Dermis microvascular lymphatic vessel endothelial cell (primary cell): ENCODE measurements at regions not wholly inside any gene's neighbourhood (a gene's known extent, or its start where the extent isn't known, plus 50 kb on each side); places are given as distances from the start of the nearest gene placed in this dataset.
"Not testable (repeated sequence)": the region's sequence is repeated elsewhere in the genome, so short reads cannot be mapped to it uniquely, and the experiment has no call there.

Experiments used
- DNase-seq, 2 donors: peaks; one replicate each; pipeline versions ENCODE4 v3.0.0 to v3.0.0-alpha.2; 2010; ENCODE audit warnings: low read depth in 2 of 2

DNA sequence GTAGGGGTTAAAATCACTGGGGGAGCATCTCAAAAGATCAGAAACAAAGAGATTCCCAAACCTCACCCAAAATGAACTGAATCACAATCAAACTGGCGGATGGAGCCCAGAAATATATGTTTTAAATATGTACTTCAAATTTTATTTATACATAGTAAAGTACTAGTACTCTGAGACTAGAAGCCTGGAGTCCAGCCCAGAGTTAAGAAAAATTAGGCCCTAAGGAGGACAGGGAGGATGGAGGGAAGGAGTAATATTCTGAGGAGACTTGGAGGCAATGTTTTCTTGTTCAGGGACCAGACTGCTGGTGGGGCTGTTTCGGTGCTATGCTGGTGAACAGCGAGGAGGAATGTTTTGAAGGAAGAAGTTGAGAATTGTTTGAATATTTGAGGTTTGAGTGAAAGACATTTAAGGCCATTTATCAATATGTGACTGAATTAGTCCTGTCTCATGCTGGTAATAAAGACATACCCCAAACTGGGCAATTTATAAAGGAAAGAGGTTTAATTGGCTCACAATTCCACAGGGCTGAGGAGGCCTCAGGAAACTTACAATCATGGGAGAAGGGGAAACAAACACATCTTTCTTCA lies 552.4 kb upstream of the DAB2 start:
- DNase-seq, result no peak

DNA sequence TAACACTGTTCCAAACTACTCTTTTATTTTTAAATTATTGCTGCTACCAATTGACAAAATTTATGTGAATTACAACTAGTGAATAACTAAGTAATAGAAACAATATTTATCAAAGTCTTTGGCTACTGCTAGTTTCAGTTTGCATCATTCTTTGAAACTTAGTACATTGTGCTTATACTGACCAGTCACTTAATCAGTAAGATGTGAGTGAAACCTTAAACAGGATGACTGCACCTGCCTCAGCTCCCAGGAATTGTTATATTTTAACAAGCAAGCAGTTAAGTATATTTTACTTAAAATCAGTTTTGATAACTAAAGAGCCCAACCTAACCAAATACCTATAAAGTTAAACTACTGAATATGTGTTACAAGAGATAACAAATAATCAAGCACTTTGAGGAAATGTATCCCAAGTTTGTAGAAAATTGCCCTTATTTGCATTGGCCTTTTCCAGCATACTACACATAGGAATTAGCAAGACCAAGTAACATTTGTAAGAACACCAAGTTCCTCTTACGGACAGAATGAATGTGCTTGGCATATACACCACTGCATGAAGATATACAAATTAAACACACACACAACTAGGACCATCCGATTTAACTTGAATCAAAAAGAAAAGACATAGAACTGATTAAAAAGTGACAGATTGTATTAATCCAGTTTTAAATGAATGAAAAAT lies 545.5 kb upstream of the DAB2 start:
- no peak for DNase-seq

DNA sequence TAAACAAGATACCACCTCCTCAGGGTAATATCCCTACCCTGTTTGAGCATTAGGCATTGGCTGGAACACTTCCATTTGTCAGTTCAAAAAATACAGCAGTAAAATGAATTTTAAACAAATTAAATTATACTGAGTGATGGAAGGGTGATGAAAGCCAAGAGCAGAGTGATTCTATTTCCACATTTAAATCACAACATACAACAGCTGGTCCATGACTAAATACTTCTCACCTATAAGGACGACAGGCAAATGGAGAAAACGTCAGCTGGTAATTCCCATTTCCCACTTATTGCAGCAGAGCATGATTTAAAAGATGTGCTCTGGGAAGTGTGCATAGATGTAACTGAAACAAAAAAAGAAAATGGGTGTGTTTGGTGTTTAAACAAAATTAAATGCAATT lies 543.6 kb upstream of the DAB2 start:
- DNase-seq, result no peak

DNA sequence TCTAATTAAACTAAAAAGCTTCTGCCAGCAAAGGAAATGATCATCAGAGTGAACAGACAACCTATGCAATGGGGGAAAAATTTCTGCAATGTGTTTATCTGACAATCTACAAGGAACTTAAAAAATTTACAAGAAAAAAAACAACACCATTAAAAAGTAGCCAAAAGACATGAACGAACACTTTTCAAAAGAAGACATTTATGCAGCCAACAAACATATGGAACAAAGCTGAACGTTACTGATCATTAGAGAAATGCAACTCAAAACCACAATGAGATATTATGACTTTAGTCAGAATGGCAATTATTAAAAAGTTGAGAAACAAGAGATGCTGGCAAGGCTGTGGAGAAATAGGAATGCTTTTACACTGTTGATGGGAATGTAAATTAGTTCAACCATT lies 530.4 kb upstream of the DAB2 start:
- no peak for DNase-seq

DNA sequence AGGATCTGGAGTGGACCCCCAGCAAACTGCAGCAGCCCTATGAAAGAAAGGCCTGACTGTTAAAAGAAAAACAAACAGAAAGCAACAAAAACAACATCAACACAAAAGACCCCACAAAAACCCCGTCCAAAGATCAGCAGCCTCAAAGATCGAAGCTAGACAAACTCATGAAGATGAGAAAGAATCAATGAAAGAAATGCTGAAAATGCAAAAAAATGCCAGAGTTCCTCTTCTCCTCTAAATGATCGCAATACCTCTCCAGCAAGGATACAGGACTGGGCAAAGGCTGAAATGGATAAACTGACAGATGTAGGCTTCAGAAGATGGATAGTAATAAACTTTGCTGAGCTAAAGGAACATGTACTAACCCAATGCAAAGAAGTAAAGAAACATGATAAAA lies 526.3 kb upstream of the DAB2 start:
- DNase-seq, result no peak

DNA sequence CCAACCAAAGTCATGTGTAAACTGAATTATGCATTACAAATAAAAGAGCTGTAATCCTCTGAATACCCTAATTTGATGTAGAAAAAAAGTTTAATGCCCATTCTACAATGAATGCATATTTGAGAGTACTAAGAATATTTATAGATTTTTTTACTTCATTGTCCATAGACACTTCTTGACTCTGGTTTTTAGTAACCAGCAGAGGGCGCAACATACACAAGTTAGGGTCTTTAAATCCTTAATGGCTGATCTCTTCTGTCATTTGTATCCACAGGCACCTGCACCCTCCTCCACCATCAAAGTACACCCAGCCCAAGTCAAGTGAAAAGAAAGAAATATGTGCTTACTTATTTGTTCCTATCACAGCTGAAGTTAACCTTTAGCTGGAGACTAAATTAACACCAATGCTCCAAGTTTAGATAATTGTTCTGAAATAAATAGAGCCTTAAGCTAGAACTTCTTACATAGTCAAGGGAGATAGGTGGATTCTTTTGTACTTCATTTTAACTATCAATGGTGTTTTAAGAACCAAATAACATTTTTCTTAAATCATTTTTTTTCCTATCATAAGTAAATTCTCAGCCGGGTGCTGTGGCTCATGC lies 524.2 kb upstream of the DAB2 start:
- DNase-seq, result peak; percentile 69 to 84

DNA sequence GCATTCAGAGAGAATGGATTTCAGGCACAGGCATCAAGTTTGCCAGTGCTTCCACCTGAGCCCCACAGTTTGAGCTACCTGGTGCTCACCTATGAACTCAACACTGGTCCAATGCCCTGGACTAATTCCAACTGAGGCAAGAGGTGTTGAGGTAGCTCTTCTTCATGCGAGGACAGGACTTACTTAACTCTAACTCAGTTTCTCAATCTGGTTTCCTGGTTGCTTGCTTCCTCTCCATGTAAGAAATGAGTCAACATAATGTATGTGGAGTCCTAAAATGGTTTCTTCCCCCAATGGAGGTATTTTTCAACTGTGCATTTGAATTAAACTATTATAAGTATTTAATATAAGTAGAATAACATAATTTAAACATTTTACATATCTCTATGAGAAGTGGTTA lies 523.6 kb upstream of the DAB2 start:
- DNase-seq, result no peak

DNA sequence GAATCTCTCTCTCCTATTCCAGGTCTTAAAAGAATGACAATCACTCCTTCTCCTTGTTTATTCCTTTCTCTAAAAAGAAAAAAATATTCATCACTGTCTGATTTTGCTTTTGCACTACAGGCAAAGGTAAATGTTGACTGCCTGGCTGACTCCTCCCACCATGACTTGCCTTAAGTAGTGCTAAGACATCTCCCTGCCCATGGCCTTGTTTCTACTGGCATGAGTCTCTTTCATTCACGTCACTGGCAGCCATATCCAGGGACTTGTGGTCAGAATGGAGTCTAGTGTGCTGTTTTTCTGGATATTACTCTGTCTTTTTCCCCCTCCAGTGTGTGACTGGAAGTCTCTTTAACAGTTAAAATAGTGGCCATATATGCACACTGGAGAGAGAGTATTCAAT lies 522.9 kb upstream of the DAB2 start:
- DNase-seq, result no peak

DNA sequence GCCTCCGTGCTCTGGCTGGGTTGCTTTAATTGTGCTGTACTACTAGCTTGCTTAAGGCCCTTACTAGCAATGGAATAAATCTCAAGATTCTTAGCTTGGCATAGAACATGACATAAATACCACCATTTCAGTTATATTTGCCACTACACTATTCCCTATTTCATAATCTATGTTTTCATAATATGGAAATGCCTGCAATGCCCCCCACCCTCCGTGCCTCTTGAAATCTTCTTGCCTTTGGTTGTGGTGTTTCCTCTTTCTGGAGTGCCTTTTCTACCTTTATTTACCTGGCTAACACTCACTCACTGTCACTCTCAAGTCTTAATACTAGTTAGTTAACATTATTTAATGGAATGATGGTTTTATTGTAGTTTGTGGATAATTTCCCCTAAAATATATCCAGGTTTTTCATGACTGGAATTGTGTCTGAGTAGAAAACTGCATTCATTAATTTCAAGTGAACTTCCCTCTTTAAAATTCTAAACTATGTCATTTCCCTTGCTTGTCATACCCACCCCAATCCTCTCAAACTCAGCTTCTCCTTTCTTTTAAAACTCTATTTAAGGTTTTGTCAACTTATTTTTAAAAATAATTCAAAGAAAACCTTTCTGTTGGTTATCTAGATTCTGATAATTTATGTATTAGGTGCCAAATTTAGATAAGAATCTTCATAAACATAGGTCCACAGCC lies 521.7 kb upstream of the DAB2 start:
- no peak for DNase-seq

DNA sequence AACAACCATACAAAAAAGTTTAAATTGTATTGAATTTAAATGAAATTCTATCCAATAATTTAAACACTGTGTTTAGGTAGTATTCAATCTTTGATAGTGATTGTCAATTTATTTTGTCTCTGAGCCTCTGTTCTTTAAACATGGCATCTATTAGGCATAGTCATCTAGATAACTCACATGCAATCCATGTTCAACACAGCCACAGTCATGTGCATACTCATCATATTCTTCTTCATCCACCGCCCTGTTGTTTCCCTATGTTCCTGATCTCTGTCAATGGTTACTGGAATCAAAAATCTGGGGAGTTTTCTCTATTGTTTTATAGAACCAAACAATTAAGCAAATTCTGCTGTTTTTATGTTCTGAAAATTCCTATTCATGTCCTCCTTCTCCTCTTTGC lies 521.1 kb upstream of the DAB2 start:
- DNase-seq, result no peak

DNA sequence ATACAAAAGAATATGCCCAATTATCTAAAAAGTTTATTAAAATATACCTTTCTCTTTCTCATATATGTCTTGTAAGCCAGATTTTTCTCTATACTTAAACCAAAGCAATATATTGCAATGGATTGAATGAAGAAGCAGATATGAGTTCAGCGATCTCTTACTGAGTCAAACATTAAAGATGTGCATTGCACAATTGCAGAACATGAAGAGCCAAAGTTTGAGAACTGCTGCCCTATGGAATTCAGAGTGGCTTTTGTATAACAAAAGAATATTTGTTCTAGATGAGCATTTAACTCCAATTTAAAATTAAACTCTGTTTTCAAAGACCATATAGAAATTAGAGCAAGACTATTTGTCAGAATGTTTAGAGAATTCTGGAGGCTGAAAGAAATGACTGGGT lies 519.0 kb upstream of the DAB2 start:
- DNase-seq, result no peak

DNA sequence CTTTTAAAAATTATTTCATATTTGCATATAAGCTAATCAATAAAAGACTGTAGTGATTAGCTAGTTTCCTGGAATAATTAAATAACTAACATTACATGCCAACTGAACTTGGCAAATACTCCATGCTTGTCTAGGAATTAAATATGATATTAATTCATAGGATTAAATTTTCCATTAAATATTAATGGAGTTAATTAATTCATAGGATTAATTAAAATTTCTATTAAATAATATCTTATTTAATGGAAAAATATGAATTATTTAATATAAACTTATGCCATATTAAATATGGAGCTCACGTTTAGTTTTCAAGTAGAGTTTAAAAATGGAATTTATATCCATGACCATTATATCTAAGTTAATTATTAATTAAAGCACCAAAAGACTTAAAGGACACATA lies 517.8 kb upstream of the DAB2 start:
- no peak for DNase-seq

DNA sequence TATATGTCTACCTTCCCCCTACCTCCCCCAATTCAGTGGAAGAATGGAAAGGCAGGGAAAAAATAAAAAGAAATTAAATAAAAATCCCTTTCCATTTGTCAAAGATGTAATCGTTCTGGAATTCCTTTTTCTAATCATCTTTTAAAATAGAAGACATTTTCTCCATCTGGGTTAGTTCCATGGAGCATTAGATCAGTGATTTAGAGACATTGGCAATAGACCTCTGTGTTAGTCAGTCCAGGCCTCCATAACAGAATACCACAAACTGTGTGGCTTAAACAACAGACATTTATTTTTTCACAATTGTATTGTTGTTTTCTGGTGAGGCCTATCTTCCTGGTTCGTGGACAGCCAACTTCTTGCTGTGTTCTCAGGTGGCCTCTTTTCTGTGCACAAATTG lies 516.6 kb upstream of the DAB2 start:
- no peak for DNase-seq

DNA sequence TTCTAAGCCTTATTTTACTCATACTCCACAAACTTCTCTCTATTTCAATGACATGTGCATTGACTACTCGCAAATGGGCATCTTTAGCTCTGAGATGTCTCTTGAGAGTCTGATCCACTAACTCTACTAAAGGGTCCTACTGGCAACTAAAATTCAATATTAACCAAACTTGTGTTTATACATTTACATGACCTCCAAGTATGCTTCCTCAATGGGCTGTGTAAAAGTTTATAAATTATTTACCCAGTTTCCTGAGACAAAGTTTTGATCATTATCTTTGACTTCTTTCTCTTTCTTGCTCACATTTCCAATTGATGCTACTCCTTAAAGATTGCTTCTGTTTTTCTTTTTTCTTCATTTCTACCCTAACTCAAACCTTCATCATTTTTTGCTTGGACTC lies 510.1 kb upstream of the DAB2 start:
- no peak for DNase-seq

DNA sequence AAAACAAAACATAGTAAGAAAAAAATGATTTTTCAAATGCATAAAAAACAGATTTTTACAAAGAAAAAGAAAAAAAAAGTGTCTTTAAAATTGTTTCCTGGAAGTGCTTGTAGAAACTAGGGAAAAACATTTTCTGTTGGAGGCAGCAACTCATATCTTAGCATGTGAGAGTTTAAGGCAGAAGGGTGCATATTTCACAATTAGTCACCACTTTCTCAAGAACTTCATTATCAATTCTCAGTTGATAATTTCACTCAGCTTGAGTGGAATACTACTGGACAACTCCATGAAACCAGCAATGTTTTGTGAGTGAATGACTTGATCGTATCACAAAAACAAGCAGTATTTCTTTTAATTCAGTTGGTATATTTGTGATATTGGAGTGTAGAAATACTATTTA lies 508.3 kb upstream of the DAB2 start:
- no peak for DNase-seq

DNA sequence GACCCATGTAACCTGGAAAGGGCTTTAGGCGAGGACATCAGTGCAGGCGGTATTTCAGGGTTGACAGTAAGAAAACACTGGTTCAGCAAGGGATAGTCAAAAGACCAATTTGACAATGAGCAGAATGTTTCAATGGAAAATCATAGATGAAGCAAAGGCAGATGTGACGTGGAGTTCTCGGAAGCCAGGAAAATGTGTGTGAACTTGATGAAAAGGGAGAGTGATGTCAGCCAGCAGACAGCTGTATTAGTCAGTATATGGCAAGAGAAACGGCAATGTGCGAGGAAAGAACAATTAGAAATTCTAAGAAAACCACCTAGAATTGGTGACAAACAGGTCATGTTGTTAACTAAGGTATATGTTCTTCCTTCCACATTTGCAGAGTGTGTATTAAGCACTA lies 503.9 kb upstream of the DAB2 start:
- no peak for DNase-seq

DNA sequence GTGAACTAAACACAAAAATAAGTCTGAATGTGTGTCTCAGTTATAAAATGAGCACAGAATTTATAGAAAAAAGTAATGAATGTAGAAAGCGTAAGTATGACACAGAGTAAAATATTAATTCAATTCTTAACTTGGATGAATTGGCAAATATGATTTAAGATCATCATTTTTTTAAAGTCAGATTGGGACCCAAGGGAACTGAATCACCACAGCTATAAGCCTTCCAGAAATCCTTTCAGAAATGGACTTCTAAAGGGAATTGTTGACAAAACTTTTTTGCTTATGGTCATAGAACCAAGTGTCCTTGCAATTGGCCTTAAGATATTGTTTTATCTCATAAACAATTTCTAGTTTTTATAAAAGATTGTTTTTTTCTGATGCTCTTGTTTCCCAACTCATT lies 495.1 kb upstream of the DAB2 start:
- no peak for DNase-seq

DNA sequence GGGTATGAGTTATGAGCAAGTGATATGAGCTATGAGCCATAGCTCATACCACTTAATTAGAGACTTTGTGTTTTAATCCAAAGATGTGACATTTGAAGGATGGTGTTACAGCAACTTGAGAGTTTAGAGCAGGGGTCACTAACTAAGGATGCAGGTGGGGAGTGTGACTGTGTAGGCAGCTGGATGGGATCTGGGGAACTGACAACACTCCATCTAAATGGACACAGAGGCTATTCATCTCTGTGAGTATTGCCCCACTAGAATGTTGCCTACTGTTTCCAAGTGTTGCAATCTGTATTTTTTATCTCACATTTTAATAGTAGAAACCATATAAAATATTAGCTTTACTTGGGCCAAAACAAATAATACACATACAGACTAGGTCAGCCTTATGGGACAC lies 488.1 kb upstream of the DAB2 start:
- no peak for DNase-seq

DNA sequence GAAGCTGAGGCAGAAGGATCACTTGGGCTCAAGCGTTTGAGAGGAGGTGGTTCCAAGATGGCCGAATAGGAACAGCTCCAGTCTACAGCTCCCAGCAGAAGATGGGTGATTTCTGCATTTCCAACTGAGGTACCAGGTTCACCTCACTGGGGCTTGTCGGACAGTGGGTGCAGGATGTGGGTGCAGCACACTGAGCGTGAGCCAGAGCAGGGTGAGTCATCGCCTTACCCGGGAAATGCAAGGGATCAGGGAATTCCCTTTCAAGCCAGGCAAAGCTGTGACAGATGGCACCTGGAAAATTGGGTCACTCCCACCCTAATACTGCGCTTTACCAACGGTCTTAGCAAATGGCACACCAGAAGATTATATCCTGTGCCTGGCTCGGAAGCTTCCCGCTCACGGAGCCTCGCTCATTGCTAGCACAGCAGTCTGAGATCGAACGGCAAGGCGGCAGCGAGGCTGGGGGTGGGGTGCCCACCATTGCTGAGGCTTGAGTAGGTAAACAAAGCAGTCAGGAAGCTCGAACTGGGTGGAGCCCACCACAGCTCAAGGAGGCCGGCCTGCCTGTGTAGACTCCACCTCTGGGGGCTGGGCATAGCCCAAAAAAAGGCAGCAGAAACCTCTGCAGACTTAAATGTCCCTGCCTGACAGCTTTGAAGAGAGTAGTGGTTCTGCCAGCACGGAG lies 482.6 kb upstream of the DAB2 start:
- DNase-seq, result not testable (repeated sequence)

DNA sequence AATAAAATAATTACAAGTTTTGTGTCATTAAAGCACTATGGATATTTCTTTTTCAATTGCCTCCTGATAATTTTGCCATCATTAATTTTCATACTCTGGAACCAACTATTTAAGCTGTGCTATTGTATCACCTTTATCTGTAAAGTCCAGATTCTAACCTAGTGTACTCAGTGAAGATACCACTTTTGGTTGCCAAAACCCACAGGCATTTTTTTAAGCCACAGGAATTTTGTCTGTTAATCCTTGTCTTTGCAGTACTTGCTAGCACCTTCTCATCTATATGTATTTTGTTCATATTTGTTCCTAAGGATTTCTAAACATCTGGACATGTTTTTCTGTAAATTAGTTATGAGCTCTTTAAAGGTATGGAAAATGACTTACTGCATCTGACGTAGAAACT lies 481.4 kb upstream of the DAB2 start:
- DNase-seq, result no peak

DNA sequence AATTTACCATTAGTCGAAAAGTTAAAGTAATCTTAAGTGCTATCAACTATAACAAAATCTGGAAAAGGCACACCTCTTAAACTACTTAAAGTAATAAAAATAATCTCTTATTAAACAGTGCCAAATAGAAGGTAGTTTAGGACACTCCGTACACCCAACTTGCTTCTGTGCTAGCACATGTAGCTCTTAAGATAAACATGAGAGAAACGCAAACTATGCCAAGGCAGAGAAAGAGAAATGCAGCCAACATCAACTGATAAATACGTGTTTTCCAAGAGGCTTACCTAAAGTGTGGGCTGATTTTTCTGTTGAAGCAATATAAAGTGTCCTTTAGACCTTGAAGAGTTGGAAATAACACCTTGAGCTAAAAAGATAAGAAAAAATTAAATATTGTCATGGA lies 480.6 kb upstream of the DAB2 start:
- no peak for DNase-seq

DNA sequence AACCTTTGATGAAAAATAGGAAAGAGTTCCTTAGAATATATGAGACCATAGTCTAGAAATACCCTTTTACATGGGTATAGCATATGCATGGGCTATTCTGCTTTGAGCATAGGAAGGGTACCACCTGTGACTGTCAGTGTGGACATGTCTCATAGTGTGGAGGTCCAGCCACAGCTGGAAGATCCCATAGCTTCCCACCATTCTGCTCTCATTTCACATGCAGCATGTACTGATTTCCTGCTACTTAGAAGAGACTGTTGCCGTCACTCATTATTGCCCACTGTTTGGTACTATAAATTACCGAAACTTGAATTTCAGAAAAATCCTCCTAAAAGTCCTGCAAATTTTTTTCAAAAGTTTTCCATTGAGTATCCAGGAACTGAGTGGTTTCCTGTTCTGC lies 477.8 kb upstream of the DAB2 start:
- no peak for DNase-seq
